HG03575 (cell line): ENCODE measurements at regions not wholly inside any gene's neighbourhood (a gene's known extent, or its start where the extent isn't known, plus 50 kb on each side); places are given as distances from the start of the nearest gene placed in this dataset.
"Not testable (repeated sequence)": the region's sequence is repeated elsewhere in the genome, so short reads cannot be mapped to it uniquely, and the experiment has no call there.

Experiments used
- ATAC-seq: cut with Tn5 transposase; IDR thresholded peaks from one replicate; pipeline ENCODE4 v1.9.1; 2021; ENCODE audit not compliant: unreplicated experiment, insufficient number of reproducible peaks, low FRiP score; ENCODE audit errors: extremely low read depth

DNA sequence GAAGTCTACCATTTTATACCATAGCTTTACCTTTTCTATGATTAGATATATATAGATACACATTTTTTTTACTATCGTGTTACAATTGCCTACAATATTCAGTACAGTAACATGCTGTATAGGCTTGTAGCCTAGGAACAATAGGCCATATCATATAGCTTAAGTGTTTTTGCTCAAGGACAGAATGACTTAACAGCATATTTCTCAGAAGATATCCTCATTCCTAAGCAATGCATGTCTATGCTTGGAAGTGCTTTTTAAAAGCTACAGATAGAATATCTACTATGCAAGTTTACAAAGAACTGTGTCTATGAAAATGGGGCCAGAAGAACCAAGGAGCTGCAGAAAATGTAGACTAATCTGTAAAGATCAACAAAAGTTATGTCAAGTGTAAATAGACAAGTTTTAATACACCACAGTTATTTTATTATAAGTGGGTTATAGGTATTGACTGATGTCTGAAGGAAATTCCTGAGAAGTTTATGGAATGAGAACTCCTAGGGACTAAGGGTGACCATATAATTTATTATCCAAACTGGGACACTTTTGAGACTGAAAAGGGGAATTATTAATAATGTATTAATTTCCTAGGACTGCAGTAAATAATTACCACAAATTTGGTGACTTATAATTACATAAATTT is 138.7 kb upstream of the TGFBR2 start:
- ATAC-seq: no peak

DNA sequence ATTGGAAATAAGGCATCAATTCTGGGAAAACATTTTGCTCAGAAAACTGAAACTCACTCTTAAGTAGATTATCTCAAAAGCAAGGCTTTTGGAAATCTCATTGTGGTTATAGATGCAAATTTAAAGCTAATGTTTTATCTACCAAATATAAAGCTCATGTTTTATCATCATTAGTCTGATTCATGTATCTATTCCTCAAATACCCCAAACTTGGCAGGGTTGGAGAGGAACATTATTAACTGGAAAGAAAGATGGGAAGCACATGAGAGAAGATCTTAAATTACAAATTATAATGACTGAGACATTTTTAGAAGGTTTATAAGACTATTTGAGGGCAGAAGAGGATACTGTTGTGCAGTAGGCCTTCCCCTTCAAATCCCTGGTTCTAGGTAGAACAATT is 137.3 kb upstream of the TGFBR2 start:
- no peak for ATAC-seq

DNA sequence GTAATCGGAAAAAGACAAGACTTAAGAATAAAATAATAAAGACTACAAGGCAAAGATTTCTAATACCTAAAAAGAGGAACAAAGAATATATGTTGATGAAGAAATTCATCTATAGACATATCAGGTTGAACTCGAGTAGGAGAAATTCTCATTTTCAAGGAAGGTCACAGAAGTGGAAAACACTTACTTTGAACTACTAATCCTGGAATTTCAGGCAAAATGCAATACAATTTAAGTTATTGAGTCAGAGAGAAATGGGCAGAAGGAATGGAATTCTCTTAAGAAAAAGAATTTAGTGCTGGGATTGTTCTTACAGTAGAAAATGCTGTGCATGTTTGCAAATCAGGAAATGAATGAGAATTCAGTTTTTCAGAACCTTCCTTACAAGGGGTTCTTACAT is 135.9 kb upstream of the TGFBR2 start:
- ATAC-seq: no peak

DNA sequence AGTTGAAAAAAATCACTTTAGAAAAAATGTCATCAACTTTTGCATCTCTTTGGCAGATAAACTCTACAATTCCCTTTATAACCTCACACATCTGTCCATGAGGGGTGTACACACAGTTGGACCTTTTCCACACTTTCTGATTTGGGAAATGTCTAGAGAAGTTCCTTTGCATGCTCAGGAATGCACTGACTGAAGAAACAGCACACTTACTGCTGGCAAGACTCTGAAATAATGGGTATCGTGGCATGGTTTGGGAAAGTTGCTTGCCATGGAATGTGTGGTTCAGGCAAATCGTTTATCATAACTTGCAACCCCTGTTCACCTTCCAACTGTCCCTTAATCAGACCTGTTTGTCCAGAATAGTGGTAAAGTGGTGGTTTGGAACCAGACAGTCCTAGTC is 135.3 kb upstream of the TGFBR2 start:
- no peak for ATAC-seq

DNA sequence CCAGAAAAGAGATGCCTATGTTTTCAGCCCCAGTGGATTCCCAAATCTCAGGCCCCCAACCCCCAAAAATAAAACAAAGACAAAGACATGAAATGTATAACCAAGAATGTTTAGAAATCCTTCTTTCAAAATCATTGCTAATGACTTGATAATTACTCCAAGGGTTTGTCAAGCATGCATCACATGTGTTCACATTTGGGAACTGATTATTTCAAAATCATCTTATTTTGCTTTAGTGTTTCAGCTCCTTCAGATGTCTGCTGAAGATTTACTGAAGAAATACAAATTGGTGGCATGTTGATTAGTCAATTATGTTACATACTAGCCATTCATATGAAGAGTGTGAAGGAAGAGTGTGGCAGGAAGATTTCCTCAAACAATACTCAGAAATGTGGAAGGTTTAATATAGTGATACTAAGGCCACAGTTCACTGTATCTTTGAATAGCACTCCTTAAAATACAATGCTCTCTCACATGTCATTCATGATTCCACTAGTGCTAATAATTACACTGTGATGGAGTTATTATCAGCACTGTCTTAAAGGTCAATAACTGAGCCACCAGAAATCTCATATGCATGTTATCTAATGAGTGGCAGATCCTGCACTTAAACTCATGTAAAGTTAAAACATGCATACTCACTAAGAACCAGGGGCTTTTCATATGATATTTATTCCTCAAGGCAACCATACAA is 134.5 kb upstream of the TGFBR2 start:
- no peak for ATAC-seq

DNA sequence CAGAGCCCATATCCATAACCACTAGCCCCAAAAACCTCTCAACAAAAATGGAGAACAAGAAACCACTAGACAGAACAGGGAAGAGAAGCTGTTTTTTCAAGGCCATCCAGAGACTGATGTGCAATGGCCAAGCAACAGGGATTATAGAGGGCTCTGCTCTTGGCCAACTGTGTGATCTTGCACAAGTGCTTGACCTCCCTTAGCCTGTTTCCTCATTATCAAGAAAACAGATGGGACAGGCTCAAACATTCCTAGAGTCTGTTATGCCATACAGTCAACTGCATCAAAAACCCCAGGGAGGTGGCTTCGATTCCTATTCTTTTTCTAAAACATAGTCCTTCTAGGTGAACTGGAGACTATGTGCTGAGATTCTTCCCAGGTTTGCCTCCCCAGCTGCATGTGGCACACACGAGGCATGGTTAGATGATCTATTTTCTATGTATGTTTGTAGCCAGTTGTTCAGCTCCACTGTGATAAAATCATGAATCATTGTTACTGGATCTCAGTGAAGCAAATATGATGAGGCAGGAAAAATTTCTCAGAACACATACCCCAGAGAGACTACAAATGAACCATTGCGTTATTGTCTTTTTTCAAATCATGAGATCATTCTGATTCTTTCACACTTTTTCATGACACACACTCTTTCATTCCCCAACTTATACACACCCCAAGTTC is 132.9 kb upstream of the TGFBR2 start:
- no peak for ATAC-seq

DNA sequence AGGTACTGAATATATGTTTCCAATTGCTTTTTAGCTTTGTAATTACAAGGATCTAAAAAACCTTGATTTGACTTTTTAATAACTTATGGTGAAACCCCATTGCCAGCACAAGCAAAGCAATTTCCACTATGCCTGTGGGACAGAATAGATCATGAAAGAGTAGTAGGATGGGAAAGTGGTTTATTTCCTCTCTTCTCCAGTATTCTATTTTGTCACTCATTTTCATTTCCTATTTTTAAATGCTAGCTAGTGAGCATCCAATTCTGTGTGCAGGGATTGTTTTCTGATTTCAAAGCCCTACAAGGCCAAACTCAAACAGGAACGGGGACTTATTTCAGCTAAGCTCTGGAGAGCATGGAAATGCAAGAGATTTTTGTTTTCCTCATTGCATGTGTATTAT is 132.0 kb upstream of the TGFBR2 start:
- no peak for ATAC-seq

DNA sequence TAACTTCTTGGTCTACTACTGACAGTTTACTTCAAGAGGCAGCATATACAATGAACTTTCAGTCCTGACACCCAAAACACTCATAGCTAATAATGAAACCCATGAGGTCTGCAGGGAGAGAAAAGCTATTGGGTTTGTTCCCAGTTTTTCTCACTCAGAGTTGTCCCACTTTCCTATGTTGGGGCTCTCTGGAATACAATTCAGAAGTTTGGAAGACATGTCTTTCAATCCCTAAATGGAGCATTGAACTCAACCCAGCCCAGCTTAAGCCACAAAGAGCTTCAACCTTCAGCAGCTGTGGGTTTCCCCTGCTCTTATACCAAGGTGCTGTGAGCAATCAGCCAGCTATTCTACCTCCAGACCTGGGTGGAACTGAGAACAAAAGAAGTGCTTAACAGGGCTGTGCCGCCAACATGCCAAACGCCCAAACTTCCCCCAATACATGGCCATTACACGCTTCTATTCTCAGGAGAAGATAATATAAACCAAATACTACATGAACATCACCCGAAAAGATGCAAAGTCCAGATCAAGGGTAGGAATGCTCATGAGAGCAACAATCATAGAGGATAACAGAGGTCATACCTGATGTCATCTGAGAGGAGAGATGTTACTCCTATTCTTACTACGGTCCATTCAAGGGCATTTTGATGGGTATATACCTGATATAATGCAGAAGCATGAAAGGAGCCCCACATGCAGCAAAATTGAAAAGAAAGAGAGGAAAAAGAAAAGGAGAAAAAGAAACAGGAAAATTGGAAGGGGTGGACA is 131.2 kb upstream of the TGFBR2 start:
- peak; percentile 82 for ATAC-seq

DNA sequence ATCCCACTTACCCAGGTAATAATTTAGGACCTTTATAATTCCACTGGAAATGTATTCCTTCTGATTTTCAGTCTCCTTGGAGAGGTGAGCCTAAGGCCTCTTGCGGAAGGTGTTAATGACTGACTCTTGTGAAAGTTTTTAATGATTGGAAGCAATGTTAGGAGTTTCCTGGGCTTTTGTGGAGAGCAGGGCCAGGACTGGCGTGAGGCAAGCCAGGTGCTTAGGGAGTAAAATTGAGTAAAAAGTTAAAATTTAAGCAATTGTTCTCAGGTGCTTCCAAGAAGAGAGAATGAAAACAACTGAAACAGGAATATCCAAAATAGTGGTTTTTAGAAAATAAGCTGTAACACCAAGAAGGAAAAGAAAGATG is 130.6 kb upstream of the TGFBR2 start:
- no peak for ATAC-seq

DNA sequence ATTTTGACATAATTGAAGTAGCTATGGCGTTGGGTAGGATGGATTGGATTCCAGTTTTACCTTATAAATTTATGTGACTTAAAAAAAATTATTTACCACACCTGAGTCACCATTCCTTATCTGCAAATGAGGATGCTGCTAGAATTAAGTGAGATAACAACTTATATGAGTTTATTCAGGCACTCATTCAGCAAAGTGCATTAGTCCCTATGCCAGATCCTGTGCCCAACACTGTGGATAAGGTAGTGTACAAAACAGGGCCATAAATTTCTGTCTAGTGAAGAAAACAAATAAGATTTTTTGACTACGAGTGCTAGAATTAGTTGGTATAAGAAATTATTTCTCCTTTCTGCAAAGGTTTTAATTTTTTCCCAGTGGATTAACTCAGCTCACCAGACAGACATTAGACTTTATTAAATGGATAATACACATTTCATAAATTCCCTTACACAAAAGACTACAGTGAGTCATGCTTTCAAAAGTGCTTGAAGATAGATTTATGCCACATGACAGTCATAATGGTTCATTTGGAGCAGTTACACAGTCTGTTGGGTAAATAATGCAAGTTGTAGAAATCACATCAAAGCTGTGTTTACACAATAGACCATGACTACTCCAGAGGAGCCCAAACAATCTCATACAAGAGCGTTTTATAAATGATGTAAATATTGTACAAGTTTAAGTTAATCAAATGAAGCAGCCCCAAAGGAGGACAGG is 129.9 kb upstream of the TGFBR2 start:
- ATAC-seq: no peak

DNA sequence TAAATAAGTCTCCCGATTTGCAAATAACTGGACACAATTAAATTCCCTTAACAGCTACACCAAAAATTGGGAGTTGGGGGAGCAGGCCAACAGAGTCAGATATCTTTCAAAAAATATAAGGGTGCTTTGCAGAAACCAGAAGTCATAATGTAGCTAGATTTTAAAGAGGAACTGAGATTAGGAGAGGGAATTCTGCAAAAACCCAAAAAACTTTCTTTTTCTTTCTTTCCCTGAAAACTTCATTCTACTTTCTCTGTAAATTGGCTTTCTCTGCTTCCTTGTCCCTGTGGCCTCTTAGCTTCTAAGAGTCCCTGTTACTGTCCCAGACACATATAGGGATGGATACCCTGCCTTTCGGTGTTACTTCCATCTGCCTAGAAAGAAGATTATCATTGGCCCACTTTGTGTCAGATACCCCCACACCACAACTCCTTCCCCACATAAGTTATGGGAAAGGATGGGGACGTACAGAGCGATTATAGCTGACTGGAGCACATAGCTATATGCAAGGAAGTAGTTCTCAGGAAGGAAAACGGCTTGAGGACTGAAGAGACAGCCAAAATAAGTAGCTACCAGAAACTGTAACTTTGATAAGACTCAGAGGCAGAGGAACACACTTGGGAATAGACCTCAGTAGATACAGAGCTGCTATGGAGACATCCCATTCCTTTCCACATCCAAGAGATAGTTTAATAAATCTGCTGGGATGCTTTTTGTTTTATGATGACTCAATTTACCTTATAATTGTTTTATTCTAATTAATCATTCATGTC is 129.1 kb upstream of the TGFBR2 start:
- no peak for ATAC-seq

DNA sequence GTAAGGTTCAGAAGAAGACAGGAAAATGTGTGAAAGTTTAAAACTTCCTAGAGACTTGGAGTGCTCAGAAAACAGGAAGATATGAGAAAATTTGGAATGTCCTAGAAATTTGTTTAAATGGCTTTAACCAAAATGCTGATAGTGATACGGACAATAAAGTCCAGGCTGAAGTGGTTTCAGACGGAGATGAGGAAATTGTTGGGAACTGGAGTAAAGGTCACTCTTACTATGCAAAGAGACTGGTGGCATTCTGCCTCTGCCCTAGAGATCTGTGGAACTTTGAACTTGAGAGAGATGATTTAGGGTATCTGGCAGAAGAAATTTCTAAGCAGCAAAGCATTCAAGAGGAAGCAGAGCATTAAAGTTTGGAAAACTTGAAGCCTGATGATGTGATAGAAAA is 126.7 kb upstream of the TGFBR2 start:
- not testable (repeated sequence) for ATAC-seq

DNA sequence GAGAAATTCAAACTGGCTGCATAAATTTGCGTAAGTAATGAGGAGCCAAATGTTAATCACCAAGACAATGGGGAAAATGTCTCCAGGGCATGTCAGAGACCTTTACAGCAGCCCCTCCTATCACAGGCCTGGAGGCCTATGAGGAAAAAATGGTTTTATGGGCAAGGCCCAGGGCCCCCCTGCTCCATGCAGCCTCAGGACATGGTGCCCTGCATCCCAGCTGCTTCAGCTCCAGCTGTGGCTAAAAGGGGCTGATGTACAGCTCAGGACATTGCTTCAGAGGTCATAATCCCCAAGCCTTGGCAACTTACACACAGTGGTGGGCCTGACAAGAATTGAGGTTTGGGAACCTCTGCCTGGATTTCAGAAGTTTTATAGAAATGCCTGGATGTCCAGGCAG is 126.2 kb upstream of the TGFBR2 start:
- not testable (repeated sequence) for ATAC-seq

DNA sequence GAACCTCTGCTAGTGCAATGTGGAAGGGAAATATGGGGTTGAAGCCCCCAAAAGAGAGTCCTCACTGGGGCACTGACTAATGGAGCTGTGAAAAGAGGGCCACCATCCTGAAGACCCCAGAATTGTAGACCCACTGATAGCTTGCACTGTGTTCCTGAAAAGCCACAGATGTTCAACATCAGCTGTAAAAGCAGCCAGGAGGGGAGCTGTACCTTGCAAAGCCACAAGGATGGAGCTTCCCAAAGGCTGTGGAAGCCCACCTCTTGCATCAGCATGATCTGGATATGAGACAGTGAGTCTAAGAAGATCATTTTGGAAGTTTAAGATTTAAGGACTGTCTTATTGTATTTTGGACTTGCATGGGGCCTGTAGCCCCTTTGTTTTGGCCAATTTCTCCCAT is 125.8 kb upstream of the TGFBR2 start:
- no peak for ATAC-seq

DNA sequence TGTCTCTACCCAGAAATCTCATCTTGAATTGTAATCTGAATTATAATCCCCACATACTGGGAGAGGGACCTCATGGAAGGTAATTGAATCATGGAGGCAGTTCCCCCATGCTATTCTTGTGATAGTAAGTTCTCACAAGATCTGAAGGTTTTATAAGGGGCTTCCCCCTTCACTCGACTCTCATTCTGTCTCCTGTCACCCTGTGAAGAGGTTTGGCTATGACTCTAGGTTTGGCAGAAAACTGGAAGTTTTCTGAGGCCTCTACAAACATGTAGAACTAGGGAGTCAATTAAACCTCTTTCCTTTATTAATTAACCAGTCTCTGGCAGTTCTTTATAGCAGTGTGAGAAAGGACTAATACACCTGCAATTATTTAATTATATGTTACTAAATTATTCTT is 125.2 kb upstream of the TGFBR2 start:
- ATAC-seq: no peak

DNA sequence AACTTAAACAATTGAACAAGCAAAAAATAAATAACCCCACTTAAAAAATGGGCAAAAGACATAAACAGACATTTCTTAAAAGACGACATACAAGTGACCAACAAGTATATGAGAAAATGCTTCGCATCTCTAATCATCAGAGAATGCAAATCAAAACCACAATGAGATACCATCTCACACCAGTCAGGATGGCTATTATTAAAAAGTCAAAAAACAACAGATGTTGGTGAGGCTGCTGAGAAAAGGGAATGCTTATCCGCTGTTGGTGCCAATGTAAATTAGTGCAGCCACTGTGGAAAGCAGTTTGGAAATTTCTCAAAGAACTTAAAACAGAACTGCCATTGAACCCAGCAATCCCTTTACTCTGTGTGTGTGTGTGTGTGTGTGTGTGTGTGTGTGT is 122.2 kb upstream of the TGFBR2 start:
- ATAC-seq: not testable (repeated sequence)

DNA sequence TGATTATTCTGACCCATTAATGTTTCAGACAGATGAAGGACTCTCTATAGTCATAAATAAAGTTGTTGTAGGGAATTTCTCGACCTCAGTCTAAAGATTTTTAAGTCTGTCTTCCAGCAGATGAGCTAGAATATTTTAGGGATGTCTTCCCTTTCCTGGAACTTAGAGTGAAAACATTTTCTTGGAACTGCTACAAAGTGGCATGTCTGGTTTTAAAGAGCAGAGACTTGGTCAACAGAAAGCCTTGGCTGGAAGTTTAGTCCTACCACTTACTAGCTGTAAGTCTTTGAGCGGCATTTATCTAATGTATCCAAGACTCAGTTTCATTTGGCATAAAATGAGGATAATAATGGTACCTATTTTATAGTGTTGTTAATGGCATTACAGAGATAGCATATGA is 120.0 kb upstream of the TGFBR2 start:
- ATAC-seq: no peak

DNA sequence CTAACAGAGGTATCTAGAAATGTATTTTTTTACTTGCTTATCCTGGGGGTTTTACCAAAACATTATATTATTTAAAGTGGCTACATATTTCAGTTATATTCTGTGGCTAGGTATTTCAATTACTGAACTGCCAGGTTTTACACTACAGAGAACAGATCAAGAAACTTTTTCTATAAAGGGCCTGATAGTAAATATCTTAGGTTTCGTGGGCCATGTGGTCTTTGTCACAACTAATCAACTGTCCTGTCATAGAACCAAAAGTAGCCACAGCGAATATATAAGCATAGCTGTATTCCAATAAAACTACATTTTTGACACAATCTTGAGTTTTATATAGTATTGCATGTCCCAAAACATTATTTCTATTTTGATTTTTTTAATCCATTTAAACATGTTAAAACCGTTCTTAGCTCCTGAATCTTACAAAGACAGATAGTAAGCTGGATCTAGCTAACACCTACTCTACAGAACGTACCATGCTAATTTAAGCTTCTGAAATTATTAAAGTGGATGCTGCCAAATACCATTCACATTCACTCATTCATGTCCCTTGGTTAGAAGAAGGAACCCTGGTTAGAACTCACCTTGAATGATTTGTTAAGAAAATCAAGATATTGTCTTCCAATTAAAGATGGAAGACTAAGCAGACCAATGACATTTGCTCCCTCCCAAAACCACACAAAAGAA is 118.2 kb upstream of the TGFBR2 start:
- no peak for ATAC-seq
